HUES48 (cell line): ENCODE measurements at regions not wholly inside any gene's neighbourhood (a gene's known extent, or its start where the extent isn't known, plus 50 kb on each side); places are given as distances from the start of the nearest gene placed in this dataset.

Experiments
- H3K27ac ChIP-seq: one replicate; pipeline ENCODE4 v1.7.0; 2013; ENCODE audit warnings: low read depth, low read length, inconsistent platforms
- H3K27me3 ChIP-seq: 2 replicates; pipeline ENCODE4 v1.6.1; 2013; ENCODE audit warnings: mild to moderate bottlenecking, low read length; ENCODE audit not compliant: control insufficient read depth, insufficient read depth
- H3K36me3 ChIP-seq: 2 replicates; pipeline ENCODE4 v1.6.1; 2013; ENCODE audit warnings: low read length; ENCODE audit not compliant: control insufficient read depth, insufficient read depth
- H3K4me1 ChIP-seq: 2 replicates; pipeline ENCODE4 v1.6.1; 2013; ENCODE audit warnings: mild to moderate bottlenecking, low read length; ENCODE audit not compliant: control insufficient read depth, insufficient read depth
- H3K4me3 ChIP-seq: 2 replicates; pipeline ENCODE4 v1.5.1; 2013; ENCODE audit warnings: mild to moderate bottlenecking, low read depth, low read length
- H3K9ac ChIP-seq: 2 replicates; pipeline ENCODE4 v1.6.1; 2013; ENCODE audit warnings: mild to moderate bottlenecking, low read depth, low read length, moderate library complexity
- H3K9me3 ChIP-seq: 2 replicates; pipeline ENCODE4 v1.6.1; 2013; ENCODE audit warnings: low read length; ENCODE audit not compliant: control insufficient read depth, insufficient read depth

- Histone ChIP-seq H3K27ac (no peak overlapping the region), H3K36me3 (no peaks in the 10 kb centered on the region), H3K9ac (no peak overlapping the region), H3K4me3 (no peak overlapping the region), H3K27me3 (no peaks in the 10 kb centered on the region), H3K9me3 (no peaks in the 10 kb centered on the region), H3K4me1 (peaks cover 9% of the 10 kb centered on the region)
These were observed 223.5 kb upstream of the SLC10A2 start for GRCh38 chr13:103289681-103290080.

GRCh38 chr13:103288114-103288513, 221.9 kb upstream of the SLC10A2 start:
- Histone ChIP-seq H3K4me3 (no peak overlapping the region), H3K36me3 (no peaks in the 10 kb centered on the region), H3K27ac (no peak overlapping the region), H3K9ac (no peak overlapping the region), H3K9me3 (no peaks in the 10 kb centered on the region), H3K4me1 (peaks cover 9% of the 10 kb centered on the region), H3K27me3 (no peaks in the 10 kb centered on the region)

GRCh38 chr13:103287659-103288058, 221.4 kb upstream of the SLC10A2 start:
- Histone ChIP-seq H3K27me3 (no peaks in the 10 kb centered on the region), H3K36me3 (no peaks in the 10 kb centered on the region), H3K4me3 (no peak overlapping the region), H3K4me1 (peaks cover 9% of the 10 kb centered on the region), H3K9me3 (no peaks in the 10 kb centered on the region), H3K27ac (no peak overlapping the region), H3K9ac (no peak overlapping the region)

GRCh38 chr13:103284466-103284865, 218.2 kb upstream of the SLC10A2 start:
- H3K4me3 ChIP-seq: no peak overlapping the region
- H3K9me3 ChIP-seq: no peaks in the 10 kb centered on the region
- H3K27ac ChIP-seq: no peak overlapping the region
- no peak overlapping the region for H3K9ac ChIP-seq
- H3K27me3 ChIP-seq: no peaks in the 10 kb centered on the region
- no peaks in the 10 kb centered on the region for H3K36me3 ChIP-seq
- no peaks in the 10 kb centered on the region for H3K4me1 ChIP-seq

- no peak overlapping the region for H3K4me3 ChIP-seq
- H3K4me1 ChIP-seq: no peaks in the 10 kb centered on the region
- no peaks in the 10 kb centered on the region for H3K27me3 ChIP-seq
- no peak overlapping the region for H3K27ac ChIP-seq
- H3K9ac ChIP-seq: no peak overlapping the region
- H3K9me3 ChIP-seq: no peaks in the 10 kb centered on the region
- H3K36me3 ChIP-seq: no peaks in the 10 kb centered on the region
These were observed 217.2 kb upstream of the SLC10A2 start for GRCh38 chr13:103283451-103283820.

- H3K27ac ChIP-seq: no peak overlapping the region
- H3K9ac ChIP-seq: no peak overlapping the region
- H3K4me3 ChIP-seq: no peak overlapping the region
These were observed 216.6 kb upstream of the SLC10A2 start for GRCh38 chr13:103282571-103283450.

GRCh38 chr13:103277959-103278694, 211.9 kb upstream of the SLC10A2 start:
- H3K9ac ChIP-seq: no peak overlapping the region
- H3K27me3 ChIP-seq: no peaks in the 10 kb centered on the region
- peaks cover 3% of the 10 kb centered on the region; the same call in 1 of the 2 replicates for H3K4me1 ChIP-seq
- H3K4me3 ChIP-seq: no peak overlapping the region
- no peaks in the 10 kb centered on the region for H3K9me3 ChIP-seq
- no peak overlapping the region for H3K27ac ChIP-seq
- no peaks in the 10 kb centered on the region for H3K36me3 ChIP-seq

More at GRCh38 chr13:103282571-103283450, 216.6 kb upstream of the SLC10A2 start:
- Histone ChIP-seq H3K27me3 (no peaks in the 10 kb centered on the region), H3K9me3 (no peaks in the 10 kb centered on the region), H3K4me1 (no peaks in the 10 kb centered on the region), H3K36me3 (no peaks in the 10 kb centered on the region)

- H3K27ac ChIP-seq: no peak overlapping the region
- no peak overlapping the region for H3K9ac ChIP-seq
These were observed 210.7 kb upstream of the SLC10A2 start for GRCh38 chr13:103276775-103277498.

GRCh38 chr13:103275722-103276121, 209.5 kb upstream of the SLC10A2 start:
- Histone ChIP-seq H3K9ac (no peak overlapping the region), H3K4me1 (peaks cover 3% of the 10 kb centered on the region; the same call in 1 of the 2 replicates), H3K9me3 (no peaks in the 10 kb centered on the region), H3K4me3 (no peak overlapping the region), H3K27ac (no peak overlapping the region), H3K27me3 (no peaks in the 10 kb centered on the region), H3K36me3 (no peaks in the 10 kb centered on the region)

More at GRCh38 chr13:103276775-103277498, 210.7 kb upstream of the SLC10A2 start:
- H3K4me3 ChIP-seq: no peak overlapping the region
- H3K27me3 ChIP-seq: no peaks in the 10 kb centered on the region
- peaks cover 3% of the 10 kb centered on the region; the same call in 1 of the 2 replicates for H3K4me1 ChIP-seq
- no peaks in the 10 kb centered on the region for H3K36me3 ChIP-seq
- H3K9me3 ChIP-seq: no peaks in the 10 kb centered on the region

- H3K9ac ChIP-seq: no peak overlapping the region
- H3K36me3 ChIP-seq: no peaks in the 10 kb centered on the region
- peaks cover 3% of the 10 kb centered on the region; the same call in 1 of the 2 replicates for H3K4me1 ChIP-seq
- no peak overlapping the region for H3K4me3 ChIP-seq
- no peak overlapping the region for H3K27ac ChIP-seq
- no peaks in the 10 kb centered on the region for H3K9me3 ChIP-seq
- H3K27me3 ChIP-seq: no peaks in the 10 kb centered on the region
These were observed 208.9 kb upstream of the SLC10A2 start for GRCh38 chr13:103275081-103275480.
